Stimulated activated CD8-positive, alpha-beta memory T cell treated with anti-CD3 and anti-CD28 coated beads, Interleukin-7, amount 100 ng/mL, for 48 hours (primary cell): ENCODE measurements at regions not wholly inside any gene's neighbourhood (a gene's known extent, or its start where the extent isn't known, plus 50 kb on each side); places are given as distances from the start of the nearest gene placed in this dataset.
A peak's percentile ranks its signal among the peaks of the same experiment; 100 is the strongest.

Experiments used
- DNase-seq, 2 donors: peaks; one replicate each; pipeline ENCODE4 v3.0.0-alpha.2; 2020; ENCODE audit warnings: low read depth in 1 of 2; ENCODE audit errors: extremely low read depth in 1 of 2

DNA sequence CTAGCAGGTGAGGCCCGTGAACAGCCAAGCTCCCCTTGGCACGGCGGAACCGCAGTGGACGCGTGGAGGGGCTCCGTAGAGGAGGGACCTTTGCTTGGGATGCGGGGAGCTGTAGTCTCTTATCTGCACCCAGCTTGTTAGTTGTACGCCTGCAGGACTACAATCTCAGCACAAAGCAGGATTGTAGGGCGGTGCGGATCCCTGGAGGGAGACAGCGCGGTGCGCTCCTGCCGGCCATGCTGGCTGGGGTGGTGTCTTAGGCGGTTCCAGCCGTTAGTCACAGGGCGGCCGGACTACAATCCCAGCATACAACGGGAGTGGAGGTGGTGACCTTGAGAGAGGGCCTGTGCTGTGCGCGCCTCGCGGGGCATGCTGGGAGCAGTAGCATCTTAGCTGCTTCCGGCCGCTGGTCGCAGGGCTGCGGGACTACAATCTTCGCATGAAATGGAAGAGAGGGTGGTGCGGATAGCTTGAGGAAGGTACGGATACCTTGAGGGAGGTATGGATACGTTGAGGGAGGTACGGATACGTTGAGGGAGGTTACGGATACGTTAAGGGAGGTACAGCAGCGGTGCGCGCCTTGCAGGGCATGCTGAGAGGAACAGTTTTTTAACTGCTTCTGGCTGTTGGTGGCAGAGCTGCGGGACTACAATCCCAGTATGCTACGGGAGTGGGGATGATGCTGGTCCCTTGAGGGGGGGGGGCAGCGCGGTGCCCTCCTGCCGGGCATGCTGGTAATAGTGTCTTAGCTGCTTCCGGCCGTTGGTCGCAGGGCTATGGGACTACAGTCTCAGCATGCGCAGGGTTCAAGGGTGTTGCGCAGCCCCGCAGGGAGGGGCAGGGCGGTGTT lies 1419.1 kb downstream of the UQCRFS1 start:
- DNase-seq, result peak; percentile 76 to 93

DNA sequence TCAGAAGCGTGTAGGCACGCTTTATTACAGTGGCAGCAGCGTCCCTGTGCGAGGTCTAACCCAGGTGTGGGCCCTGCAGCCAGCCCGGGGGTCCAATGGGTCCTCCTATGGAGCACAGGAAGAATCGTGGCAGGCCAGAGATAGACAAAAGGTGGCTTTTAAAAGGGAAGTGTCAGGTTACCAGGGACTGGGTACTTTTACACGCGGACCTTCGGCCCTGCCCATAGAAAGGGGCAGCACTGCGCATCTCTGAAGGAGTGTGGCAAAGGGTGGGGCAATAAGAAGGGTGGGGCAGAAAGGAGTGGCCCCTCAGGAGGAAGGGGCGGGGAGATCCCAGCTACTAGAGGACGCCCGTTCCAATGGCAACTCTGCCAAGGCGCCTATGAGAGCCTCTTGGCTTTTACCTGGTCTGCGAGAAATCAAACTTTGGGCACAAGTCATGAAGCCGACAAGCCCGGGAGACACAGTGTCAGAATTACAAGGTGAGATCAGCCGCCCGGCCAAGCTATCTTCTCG lies 1419.8 kb downstream of the UQCRFS1 start:
- peak; percentile 51 to 78 for DNase-seq

DNA sequence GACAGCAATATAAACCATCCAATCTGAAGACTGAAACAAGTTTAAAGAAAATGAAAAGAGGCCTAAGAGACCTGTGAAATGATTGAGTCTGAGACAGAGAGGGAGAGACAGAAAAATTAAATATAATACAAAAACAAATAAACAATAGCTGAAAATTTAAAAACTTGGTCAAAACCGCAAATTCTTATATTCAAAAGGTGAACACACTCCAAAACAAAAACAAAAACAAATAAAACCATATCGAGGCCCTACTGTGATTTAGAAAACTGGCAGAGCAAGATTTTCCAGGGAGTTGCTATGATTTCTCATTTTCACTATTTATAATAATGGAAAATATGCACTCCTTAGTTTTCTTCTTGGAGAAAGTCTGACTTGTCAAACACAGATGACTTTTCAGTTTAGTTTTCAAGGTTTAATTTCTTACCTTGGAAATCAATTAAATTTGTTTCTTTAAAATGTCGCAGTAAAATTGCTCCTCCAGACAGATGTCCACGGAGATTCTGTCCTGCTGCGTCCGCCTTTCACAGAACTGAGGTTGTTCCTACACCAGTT lies 1420.3 kb downstream of the UQCRFS1 start:
- no peak for DNase-seq

DNA sequence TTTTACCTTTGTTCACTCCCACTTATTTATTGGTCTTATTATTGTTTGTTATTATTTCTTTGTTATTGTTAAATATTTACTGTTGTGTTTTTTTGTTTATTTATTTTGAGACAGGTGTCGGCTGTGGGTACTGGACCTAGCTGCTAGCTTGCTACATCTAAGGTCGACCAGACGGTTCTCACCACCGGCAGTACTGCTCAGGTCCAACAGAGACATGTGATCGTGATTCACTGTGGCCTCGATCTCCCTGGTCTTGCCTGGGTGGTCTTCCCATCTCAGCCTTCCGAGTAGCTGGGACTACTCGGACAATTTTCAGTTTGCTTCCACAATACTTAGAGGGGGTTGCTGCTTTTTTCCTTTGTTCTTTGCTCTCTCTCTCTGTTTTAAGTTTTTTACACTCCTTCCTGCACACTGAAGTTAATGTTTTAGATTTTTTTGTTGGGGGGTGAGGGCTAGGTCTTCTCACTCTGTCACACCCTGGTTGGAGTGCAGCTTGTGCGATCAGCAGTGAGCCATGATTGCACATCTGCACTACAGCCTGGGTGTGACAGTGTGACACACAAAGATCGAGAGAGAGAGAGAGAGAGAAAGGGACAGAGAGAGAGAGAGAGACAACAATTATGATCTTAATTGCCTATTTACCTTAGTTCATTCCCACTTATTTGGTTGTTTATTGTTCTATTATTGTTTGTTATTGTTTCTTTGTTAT lies 1432.4 kb downstream of the UQCRFS1 start:
- DNase-seq, result no peak

DNA sequence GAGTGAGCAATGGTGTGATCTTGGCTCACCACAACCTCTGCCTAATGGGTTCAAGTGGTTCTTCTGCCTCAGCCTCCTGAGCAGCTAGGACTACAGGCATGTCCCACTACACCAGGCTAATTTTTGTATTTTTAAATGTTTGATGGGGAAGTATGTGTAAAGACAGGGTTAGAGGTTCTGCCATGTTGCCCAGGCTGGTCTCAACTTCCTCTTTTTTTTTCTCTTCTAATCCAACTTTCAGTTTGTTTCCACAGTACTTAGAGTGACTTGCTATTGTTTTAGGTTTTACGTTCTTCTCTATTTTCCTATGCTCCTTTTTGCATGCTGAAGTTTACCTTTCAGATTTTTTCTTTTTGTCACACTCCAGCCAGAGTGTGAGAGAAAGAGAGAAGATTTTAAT lies 1433.0 kb downstream of the UQCRFS1 start:
- DNase-seq, result no peak

DNA sequence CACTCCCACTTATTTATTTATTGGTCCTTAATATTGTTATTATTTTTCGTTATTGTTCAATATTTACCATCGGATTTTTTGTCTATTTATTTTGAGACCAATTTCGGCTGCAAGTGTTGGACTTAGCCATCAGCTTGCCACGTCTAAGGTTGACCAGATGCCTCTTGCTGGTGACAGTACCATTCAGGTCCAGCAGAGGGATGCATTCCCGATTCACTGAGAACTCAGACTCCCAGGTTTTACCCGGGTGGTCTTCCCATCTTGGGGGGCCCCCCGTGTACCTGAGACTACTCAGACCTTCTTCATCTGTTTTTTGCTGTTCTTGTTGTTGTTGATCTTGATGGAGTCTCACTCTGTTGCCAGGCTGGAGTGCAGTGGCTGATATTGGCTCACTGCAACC lies 1435.2 kb downstream of the UQCRFS1 start:
- DNase-seq, result no peak

DNA sequence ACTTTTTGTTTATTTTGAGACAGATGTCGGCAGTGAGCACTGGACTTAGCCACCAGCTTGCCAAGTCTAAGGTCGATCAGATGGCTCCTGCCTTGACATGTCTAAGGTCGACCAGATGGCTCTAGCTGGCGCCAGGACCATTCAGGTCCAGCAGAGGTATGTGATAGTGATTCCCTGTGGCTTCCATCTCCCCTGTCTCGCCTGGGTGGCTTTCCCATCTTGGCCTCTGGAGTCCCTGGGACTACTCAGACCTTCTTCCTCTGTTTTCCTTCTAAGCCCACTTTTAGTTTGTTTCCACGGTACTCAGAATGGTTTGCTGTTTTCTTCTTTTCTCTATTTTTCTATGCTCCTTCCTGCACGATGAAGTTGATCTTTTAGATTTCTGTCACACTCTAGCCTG lies 1435.7 kb downstream of the UQCRFS1 start:
- no peak for DNase-seq

DNA sequence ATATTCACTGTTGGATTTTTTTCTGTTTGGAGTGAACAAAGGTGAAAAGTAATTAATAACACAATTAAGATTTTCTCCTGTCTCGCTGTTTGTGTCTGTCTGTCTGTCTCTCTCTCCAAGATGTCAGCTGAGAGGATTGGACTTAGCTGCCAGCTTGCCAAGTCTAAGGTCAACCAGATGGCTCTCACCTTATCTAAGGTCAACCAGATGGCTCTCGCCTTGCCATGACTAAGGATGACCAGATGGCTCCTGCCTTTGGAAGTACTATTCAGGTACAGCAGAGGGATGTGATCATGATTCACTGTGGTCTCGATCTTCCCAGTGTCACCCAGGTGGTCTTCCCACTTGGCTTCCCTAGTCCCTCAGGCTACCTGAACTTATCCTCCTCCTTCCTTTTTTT lies 1436.4 kb downstream of the UQCRFS1 start:
- DNase-seq, result no peak

DNA sequence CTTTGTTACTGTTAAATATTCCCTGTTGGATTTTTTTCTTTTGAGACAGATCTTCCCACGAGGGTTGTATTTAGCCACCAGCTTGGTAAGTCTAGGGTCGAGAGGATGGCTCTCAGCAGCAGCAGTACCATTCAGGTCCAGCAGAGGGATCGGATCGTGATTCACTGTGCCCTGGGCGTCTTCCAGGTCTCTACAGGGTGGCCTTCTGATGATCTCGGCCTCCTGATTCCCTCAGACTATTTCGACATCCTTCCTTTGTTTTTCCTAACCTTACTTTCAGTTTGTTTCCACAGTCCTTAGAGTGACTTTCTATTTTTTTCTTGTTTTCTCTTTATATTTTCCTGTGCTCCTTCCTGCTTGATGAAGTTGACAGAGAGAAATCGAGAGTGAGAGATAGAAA lies 1436.9 kb downstream of the UQCRFS1 start:
- DNase-seq, result no peak

DNA sequence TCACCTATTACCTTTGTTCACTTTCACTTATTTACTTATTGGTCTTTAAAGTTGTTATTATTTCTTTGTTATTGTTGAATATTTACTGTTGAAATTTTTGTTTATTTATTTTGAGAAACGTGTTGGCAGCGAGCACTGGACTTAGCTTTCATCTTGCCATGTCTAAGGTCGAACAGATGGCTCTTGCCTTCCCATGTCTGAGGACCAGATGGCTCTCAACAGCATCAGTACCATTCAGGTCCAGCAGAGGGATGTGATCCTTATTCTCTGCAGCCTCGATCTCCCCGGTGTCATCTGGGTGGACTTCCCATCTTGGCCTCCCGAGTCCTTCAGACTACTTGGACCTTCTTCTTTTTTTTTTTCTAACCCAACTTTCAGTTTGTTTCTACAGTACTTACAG lies 1437.6 kb downstream of the UQCRFS1 start:
- no peak for DNase-seq

DNA sequence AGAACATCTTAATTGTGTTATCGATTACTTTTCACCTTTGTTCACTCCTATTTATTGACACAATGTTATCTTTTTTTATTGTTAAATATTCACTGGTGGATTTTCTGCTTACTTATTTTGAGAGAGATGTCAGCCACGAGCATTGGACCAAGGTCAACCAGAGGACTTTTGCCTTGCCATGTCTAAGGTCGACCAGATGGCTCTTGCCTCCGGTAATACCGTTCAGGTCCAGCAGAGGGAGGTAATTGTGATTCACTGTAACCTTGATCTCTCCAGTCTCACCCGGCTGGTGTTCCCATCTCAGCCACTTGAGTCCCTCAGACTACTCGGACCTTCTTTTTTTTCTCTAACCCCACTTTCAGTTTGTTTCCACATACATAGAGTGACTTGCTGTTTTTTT lies 1438.1 kb downstream of the UQCRFS1 start:
- DNase-seq, result no peak

DNA sequence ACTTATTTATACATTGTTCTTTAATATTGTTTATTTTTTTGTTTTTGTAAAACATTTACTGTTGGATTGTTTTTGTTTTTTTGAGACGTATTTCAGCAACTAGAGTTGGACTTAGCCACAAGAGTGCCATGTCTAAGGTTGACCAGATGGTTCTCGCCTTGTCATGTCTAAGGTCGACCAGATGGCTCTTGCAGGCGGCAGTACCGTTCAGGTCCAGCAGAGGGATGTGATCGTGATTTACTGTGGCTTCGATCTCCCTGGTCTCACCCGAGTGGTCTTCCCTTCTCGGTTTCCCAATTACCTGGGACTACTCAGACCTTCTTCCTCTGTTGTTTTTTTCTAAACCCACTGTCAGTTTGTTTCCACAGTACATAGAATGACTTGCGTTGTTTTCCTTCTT lies 1438.6 kb downstream of the UQCRFS1 start:
- DNase-seq, result no peak

DNA sequence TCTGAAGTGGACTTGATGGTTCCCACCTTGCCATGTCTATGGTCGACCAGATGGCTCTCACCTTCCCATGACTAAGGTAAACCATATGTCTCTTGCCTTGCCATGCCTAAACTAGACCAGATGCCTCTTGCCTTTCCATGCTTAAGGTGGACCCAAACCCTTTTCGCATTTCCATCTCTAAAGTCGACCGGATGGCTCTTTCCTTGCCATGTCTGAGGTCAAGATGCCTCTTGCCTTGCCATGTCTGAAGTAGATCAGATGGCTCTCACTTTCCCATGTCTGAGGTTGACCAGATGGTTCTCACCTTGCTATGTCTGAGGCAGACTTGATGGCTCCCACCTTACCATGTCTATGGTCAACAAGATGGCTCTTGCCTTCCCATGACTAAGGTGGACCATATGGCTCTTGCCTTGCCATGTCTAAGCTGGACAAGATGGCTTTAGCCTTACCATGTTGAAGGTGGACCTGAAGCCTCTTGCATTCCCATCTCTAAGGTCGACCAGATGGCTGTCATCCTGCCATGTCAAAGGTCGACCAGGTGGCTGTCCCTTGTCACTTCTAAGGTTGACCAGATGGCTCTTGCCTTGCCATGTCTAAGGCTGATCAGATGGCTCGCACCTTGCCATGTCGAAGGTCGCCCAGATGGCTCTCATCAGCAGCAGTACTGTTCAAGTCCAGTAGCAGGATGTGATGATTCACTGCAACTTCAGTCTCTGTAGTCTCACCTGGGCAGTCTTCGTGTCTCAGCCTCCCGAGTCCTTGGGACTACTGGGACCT lies 1439.4 kb downstream of the UQCRFS1 start:
- DNase-seq, result no peak

DNA sequence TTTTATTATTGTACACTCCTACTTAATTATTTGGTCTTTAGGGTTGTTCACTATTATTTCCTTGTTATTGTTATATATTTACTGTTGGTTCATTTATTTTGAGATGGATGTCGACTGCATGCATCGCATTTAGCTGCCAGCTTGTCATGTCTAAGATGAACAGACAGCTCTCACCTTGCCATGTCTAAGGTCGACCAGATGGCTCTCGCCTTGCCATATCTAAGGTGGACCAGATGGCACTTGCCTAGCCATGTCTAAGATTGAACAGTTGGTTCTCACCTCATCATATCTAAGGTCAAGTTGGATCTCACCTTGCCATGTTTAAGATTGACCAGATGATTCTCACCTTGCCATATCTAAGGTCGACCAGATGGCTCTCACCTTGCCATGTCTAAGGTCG lies 1440.9 kb downstream of the UQCRFS1 start:
- no peak for DNase-seq

DNA sequence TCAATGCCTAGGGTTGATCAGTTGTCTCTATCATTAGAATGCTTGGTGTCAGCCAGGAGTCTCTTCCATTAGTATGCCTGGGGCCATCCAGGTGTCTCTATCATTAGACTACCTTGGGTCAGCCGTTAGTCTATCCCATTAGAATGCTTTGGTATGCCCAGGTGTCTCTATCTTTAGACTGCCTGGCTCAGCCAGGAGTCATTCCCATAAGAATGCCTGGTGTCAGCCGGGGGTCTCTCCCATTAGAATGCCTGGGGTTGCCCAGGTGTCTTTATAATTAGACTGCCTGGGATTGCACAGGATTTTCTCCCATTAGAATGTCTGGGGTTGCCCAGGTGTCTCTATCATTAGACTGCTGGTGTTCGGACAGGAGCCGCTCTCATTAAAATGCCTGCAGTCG lies 1442.9 kb downstream of the UQCRFS1 start:
- no peak for DNase-seq

DNA sequence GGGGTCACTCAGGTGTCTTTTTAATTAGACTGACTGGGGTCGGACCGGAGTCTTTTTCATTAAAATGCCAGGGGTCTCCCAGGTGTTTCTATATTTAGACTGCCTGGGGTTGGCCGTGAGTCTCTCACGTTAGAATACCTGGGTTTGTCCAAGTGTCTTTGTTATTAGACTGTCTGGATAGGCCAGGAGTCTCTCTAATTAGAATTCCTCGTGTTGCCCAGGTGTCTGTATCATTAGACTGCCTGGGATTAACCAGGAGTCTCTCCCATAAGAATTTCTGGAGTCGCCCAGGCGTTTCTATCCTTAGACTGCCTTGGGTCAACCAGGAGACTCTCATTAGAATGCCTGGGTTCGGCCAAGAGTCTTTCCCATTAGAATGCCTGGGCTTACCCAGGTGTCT lies 1445.7 kb downstream of the UQCRFS1 start:
- DNase-seq, result no peak

DNA sequence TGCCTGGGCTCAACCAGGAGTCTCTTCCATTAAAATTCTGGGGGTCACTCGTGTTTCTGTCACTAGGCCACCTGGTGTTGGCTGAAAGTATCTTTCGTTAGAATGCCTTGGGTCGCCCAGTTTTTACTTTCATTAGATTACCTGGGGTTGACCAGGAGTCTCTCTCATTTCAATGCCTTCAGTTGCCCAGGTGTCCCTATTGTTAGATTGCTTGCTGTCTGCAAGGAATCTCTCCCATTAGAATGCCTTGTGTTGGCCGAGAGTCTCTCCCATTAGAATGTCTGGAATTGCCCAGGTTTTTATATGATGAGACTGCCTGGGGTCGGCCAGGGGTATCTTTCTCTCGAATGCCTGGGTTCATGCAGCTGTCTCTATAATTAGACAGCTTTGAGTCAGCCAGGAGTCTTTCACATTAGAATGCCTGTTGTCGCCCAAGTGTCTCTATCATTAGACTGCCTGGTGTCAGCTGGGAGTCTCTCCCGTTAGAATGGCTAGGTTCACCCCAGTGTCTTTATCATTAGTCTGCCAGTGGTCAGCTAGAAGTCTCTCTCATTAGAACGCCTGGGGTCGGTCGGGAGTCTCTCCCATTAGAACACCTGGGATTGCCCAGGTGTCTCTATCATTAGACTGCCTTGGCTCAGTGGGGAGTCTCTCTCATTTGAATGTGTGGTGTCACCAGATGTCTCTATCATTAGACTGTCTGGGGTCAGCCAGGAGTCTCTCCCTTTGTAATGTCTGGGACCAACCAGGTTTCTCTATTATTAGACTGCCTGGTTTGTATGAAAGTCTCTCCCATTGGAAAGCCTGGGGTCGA lies 1446.8 kb downstream of the UQCRFS1 start:
- DNase-seq, result no peak

DNA sequence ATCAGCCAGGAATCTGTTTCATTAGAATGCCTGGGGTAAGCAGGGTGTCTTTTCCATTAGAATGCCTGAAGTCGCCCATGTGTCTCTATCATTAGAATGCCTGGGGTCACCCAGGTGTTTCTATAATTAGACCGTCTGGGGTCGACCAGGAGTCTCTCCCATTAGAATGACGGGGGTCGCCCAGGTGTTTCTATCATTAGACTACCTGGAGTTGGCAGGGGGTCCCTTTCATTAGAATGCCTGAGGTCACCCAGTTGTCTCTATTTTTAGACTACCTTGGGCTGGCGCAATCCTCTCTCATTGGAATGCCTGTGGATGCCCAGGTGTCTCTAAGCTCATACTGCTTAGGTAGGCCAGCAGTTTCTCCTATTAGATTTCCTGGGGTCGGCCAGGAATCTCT lies 1447.6 kb downstream of the UQCRFS1 start:
- DNase-seq, result no peak

DNA sequence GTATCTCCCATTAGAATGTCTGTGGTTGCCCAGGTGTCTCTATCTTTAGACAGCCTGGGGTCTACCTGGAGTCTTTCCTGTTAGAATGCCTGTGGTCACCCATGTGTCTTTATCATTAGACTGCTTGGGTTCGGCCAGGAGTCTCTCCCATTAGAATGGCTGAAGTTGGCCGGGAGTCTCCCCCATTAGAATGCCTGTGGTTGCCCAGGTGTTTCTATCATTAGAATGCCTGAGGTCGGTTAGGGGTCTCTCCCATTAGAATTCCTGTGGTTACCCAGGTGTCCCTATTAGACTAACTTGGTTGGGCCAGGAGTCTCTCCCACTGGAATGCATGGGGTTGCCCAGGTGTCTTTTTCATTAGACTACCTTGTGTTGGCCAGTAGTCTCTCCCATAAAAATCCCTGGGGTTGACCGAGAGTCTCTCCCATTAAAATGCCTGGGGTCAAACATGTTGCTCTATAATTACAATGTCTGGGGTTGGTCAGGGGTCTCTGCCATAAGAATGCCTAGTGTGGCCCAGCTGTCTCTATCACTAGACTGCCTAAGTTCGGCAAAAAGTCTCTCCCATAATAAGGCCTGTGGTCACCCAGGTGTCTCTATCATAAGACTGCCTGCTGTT lies 1448.7 kb downstream of the UQCRFS1 start:
- DNase-seq, result no peak

DNA sequence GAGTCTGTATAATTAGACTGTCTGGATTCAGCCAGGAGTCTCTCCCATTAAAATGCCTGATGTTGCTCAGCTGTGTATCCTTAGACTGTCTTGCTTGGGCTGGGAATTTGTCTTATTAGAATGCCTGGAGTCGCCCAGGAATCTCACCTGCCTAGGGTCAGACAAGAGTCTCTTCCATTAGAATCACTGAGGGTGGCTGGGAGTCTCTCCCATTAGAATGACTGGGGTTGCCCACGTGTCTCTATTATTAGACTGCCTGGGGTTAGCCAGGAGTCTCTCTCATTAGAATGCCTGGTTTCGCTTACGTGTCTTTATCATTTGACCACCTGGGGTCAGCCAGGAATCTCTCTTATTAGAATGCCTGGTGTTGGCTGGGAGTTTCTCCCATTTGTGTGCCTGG lies 1450.0 kb downstream of the UQCRFS1 start:
- no peak for DNase-seq
